Skin epidermis (tissue), 12 donors: ENCODE measurements at regions not wholly inside any gene's neighbourhood (a gene's known extent, or its start where the extent isn't known, plus 50 kb on each side); places are given as distances from the start of the nearest gene placed in this dataset.

Experiments
- H3K27ac ChIP-seq, 21 experiments: fragments of 200-600 bp; sonication (generic) in 11 of 21; one replicate each; pipeline ENCODE4 v1.5.0; 2020; ENCODE audit warnings: mild to moderate bottlenecking in 3 of 21, inconsistent platforms in 2 of 21, moderate library complexity in 2 of 21
- H3K4me3 ChIP-seq, 7 experiments: fragments of 200-600 bp; sonication (generic) in 2 of 7; one replicate each; pipeline ENCODE4 v1.5.0; 2020; ENCODE audit warnings: inconsistent platforms in 2 of 7, mild to moderate bottlenecking in 2 of 7, moderate library complexity in 1 of 7

- Histone ChIP-seq H3K27ac (no peak overlapping the region), H3K4me3 (no peak overlapping the region)
Observed at GRCh38 chr7:145951566-145951965, 165.0 kb upstream of the CNTNAP2 start.

DNA sequence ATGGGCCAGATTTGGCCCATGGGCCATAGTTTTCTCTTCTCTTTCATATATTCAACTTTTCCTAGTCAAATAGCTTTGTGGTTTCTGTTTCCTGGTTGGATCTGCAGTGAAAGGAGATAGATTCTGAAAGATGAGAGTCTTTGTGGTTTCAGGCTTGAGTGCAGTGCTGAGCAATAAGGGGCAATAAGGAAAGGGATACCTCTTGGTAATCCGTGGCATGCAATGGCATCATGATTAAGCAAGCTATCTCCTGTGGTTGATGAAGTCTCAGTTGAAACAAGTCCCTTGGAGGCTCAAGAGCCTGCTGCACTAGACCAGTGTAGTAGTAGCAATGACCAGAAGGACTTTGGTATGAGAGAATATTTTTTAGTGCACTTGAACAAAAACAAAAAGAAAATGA lies 187.7 kb upstream of the CNTNAP2 start:
- no peak overlapping the region for H3K27ac ChIP-seq
- H3K4me3 ChIP-seq = no peak overlapping the region

DNA sequence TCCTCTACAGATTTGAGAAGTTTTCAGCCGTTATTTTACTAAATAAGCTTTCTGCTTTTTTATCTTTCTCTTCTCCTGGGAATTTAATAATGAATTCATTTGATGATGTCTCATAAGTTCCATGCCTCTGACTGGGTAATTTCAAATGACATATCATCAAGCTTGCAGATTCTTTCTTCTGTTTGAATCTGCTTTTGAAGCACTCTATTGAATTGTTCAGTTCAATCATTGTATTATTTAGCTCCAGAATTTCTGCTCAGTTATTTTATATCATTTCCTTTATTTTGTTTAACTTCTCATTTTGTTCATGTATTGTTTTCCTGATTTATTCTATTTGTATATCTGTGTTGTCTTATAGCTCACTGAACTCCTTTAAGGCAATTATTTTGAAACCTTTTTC lies 196.9 kb upstream of the CNTNAP2 start:
- H3K4me3 ChIP-seq = no peak overlapping the region
- no peak overlapping the region for H3K27ac ChIP-seq

GRCh38 chr7:145916776-145917175 lies 199.8 kb upstream of the CNTNAP2 start:
- Histone ChIP-seq H3K4me3 (no peak overlapping the region), H3K27ac (no peak overlapping the region)

DNA sequence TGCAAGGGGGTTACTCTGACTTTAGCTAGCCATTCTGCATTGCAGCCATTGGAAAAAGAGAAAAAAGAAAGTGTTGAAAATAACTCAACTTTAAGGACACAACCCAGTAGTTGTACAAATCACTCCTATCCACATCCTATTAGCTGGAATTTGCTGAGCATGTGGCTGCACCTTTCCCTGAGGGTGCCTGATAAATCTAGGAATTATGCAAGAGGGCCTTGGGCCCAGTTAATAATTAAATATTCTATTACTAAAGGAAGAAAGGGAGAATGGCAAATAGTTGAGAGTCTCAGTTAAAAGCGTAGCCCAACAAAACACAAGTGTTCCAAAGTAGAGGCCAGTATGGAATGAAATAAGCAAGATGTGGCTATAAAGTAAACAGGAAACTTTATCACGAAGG lies 200.9 kb upstream of the CNTNAP2 start:
- Histone ChIP-seq H3K27ac (no peak overlapping the region), H3K4me3 (no peak overlapping the region)

DNA sequence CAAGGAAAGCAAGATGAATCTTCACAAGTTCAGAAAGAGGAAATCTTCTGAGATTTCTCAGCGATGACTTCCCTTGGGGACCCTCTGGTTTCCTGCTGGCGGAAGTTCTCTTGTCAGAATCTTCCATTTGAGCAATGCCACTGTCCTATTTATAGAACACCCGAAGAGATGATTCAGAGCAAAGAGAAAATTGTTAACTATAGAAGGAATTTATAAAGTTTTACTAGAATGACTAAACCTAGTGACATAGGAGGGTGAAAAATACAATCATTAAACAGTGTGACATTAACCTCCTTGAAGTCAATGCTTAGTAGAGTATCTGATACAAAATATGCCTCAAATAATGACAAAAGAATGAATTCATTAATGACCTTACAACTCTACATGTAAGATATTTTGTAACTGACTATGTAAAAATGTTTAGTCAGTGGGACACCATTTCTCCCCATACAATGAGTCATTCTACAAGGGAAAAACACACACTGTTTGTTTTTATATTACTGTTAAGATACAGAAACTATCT lies 206.5 kb upstream of the CNTNAP2 start:
- Histone ChIP-seq H3K4me3 (no peak overlapping the region), H3K27ac (no peak overlapping the region)

- H3K4me3 ChIP-seq = no peak overlapping the region
- no peak overlapping the region for H3K27ac ChIP-seq
Observed at GRCh38 chr7:145903658-145904057, 212.9 kb upstream of the CNTNAP2 start.

DNA sequence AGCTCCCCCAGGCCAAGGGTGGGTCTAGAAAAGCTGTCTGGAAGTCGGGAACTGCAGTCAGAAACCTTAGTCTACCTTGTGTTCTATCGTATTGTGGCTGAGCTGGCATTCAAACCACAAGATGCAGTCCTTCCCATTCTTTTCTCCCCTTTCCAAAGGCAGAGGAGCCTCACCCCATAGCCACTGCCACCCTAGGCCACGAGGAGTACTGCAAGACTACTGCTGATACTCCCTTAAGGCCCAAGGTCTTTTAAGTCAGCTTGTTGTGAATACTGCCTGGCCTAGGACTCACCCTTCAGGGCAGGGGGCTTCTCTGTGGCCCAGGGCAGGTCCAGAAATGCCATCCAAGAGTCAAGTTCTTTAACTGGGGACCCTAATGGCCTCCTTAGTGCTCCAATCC lies 214.5 kb upstream of the CNTNAP2 start:
- no peak overlapping the region for H3K27ac ChIP-seq
- H3K4me3 ChIP-seq = no peak overlapping the region

DNA sequence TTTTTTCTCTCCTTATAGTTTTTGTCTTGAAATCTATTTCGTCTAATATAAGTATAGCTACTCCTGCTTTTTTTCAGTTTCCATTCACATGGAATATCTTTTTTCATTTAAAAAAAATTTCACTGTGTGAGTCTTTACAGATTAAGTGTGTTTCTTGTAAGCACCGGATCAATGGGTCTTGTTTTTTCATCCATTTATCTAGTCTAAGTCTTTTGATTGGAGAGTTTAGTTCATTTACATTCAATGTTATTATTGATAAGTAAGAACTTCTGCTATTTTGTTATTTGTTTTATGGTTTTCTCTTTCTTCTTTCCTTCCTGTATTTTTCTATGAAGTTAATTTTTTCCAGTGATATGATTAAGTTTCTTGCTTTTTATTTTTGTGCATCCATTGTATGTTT lies 216.7 kb upstream of the CNTNAP2 start:
- H3K4me3 ChIP-seq = no peak overlapping the region

GRCh38 chr7:145893925-145894535 lies 222.6 kb upstream of the CNTNAP2 start:
- H3K27ac ChIP-seq = no peak overlapping the region
- no peak overlapping the region for H3K4me3 ChIP-seq

More for the DNA sequence above, 216.7 kb upstream of the CNTNAP2 start:
- H3K27ac ChIP-seq = no peak overlapping the region

DNA sequence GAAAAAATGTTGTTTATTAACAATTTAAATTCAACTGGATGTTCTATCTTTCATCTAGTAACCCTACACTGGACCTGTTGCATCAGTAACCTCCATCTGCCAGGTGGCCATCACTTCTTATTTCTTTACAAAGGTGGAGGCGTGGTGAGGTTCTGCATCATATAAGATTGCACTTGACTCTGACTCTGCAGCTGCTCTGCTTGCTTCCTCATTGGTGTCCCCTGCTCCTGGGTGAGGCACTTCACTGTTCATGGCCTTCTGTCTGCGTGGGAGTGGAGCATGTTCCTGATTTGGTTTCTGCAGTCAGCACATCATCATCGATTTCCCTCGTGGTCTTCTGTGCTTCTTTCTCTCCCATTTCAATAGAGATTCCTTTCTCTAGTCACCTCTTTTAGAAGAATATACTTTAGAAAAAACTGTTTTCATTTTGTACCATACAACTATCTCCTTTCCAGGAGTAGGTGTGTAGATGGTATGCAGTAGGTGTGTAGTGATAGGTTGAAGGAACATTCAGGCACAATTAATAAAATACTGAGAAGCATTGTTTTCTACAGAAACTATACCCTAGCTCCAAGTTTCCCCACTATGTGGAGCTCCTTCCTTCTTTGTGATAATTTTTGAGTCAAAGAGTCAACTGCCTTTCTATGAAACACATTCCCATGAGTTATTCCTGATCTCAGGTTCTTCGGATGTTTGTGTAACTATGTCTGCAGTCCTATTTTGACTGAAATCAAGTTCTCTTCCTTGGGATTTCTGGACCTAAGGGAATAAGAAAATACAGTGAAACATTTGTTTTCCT lies 231.7 kb upstream of the CNTNAP2 start:
- Histone ChIP-seq H3K4me3 (no peak overlapping the region), H3K27ac (no peak overlapping the region)

- no peak overlapping the region for H3K4me3 ChIP-seq
- no peak overlapping the region for H3K27ac ChIP-seq
Observed at GRCh38 chr7:145876376-145876775, 240.2 kb upstream of the CNTNAP2 start.

DNA sequence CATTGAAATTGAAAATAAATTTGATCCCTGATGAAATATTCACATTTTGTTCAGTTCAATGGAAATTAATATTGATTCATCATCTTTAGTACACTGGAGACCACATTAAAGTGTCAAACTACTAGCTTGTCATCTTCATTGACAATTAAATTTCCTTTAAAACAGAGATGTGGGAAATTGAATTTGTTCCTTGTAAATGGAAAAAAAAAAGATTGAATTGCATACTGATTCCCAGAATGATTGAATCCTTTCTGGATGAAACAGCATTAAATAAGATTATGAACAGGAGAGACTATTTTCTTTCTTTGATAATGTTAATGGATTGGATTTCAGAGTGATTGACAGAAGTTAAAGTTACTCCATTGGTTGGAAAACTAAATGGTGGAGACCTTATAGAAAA lies 241.3 kb upstream of the CNTNAP2 start:
- no peak overlapping the region for H3K4me3 ChIP-seq
- no peak overlapping the region for H3K27ac ChIP-seq

DNA sequence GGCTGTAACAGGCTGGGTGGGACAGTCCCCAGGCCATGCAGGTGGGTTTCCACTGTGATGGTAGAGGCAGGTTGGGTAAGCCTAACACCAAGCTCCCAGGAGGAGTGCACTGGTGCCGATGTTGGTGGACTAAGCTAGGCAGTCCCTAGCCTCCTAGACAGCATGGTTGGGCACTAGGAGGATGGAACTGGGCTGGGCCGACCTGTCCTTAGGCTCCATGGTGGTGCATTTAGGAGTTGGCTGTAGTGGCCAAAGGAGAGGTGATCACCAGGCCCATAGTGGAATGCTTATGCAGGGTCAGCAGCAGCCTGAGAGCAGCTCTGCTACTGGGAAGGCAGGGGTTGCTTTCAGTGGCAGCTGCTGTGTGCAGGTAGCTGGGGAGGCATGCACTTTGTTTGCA lies 247.7 kb upstream of the CNTNAP2 start:
- Histone ChIP-seq H3K4me3 (no peak overlapping the region), H3K27ac (no peak overlapping the region)

- Histone ChIP-seq H3K4me3 (no peak overlapping the region), H3K27ac (no peak overlapping the region)
Observed at GRCh38 chr7:145862212-145862611, 254.4 kb upstream of the CNTNAP2 start.

GRCh38 chr7:145860809-145861208 lies 255.8 kb upstream of the CNTNAP2 start:
- Histone ChIP-seq H3K4me3 (no peak overlapping the region), H3K27ac (no peak overlapping the region)

DNA sequence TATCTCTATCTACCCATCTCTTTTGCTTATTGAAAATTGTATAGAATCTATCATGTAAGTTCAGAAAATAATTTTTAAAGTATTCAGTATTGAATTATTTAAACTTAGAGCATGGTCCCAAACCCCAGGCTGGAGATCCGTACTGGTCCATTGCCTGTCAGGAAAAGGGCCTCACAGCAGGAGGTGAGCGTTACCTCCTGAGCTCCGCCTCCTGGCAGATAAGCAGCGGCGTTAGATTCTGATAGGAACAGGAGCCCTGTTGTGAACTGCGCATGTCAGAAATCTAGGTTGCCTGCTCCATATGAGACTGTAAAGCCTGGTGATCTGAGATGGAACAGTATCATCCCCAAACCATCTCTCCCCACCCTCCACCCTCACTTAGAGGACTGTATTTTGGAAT lies 266.0 kb upstream of the CNTNAP2 start:
- Histone ChIP-seq H3K4me3 (no peak overlapping the region), H3K27ac (no peak overlapping the region)

DNA sequence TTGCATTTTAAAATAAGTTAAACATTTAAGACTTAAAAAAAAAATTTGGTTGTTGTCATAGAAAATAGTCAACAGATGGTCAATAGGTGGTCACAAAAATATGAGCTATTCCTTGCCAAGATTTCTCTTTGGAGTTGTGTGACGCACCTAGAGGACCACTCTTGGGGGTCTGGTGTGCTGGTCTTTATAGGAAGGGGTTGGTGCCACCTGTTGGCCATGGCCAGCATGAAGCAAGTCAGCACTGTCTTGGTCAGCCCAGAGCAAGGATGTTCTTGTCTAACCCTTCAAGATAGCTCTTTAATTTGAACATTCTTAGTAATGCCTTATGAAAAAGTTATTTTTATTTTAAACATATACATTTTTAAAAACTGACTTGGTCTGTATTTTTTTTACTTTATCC lies 267.9 kb upstream of the CNTNAP2 start:
- Histone ChIP-seq H3K4me3 (no peak overlapping the region), H3K27ac (no peak overlapping the region)

- H3K4me3 ChIP-seq = no peak overlapping the region
- no peak overlapping the region for H3K27ac ChIP-seq
Observed at GRCh38 chr7:145845345-145845744, 271.3 kb upstream of the CNTNAP2 start.

DNA sequence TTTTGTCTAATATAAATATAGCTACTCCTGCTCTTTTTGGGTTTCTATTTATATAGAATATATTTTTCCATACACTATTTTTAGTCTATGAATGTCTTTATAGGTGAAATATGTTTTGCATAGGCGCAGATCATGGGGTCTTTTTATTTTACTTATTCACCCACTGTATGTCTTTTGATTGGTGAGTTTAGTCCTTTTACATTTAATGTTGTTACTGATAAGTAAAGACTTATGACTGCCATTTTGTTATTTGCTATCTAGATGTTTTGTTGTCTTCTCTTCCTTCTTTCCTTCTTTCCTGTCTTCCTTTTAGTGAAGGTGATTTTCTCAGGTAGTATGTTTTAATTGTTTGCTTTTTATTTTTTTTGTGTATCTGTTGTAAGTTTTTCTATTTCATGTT lies 276.8 kb upstream of the CNTNAP2 start:
- Histone ChIP-seq H3K4me3 (no peak overlapping the region), H3K27ac (no peak overlapping the region)

DNA sequence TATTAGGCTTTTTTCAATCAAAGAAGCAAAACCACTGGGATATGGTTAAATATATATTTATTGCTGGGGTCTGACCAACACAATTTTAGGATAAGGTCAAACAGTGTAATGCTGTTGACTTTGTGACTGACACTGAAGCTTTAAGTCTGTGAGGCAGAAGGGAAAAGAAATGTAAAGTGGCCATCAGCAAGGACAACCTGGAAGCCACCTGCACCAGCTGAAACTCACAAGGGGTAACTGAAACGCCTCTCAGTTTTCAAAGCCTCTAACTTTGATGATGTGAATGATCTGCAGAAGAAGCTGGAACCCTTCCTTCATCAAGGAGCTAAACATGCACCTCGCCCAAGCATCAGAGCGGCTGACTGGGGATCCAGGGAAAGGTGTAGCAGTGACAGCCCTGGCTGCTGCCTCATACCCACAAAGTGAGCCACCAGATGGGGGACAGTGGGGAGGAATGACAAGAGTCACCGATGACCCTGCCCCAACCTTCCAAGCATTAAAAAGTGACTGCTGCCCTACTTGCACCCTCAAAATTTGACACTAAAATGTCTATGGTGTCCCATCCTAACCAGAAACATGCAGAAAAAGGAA lies 284.9 kb upstream of the CNTNAP2 start:
- Histone ChIP-seq H3K4me3 (no peak overlapping the region), H3K27ac (no peak overlapping the region)
